Fibroblast of lung (primary cell): ENCODE measurements at regions not wholly inside any gene's neighbourhood (a gene's known extent, or its start where the extent isn't known, plus 50 kb on each side); places are given as distances from the start of the nearest gene placed in this dataset.

Experiments used
- DNase-seq, 2 donors: peaks; one replicate each; pipeline versions ENCODE4 v3.0.0 to v3.0.0-alpha.2; 2010; ENCODE audit warnings: low read depth in 2 of 2
- H2AFZ ChIP-seq: 2 replicates; pipeline ENCODE4 v1.5.1; 2012; ENCODE audit warnings: low read length, control low read depth, inconsistent platforms
- H3K27ac ChIP-seq: 2 replicates; pipeline ENCODE4 v1.5.1; 2011; ENCODE audit warnings: low read length, control low read depth; ENCODE audit not compliant: insufficient read depth
- H3K27me3 ChIP-seq: 2 replicates; pipeline ENCODE4 v1.5.1; 2011; ENCODE audit warnings: mild to moderate bottlenecking, low read length; ENCODE audit not compliant: control insufficient read depth, insufficient read depth
- H3K36me3 ChIP-seq: 2 replicates; pipeline ENCODE4 v1.5.1; 2011; ENCODE audit warnings: low read length; ENCODE audit not compliant: control insufficient read depth, insufficient read depth
- H3K4me1 ChIP-seq: 2 replicates; pipeline ENCODE4 v1.5.1; 2011; ENCODE audit warnings: low read length; ENCODE audit not compliant: control insufficient read depth, insufficient read depth; ENCODE audit errors: extremely low read depth
- H3K4me2 ChIP-seq: 2 replicates; pipeline ENCODE4 v1.5.1; 2011; ENCODE audit warnings: low read length, control low read depth; ENCODE audit not compliant: insufficient read depth; ENCODE audit errors: extremely low read depth
- H3K4me3 ChIP-seq, 4 experiments: fragments of 200-600 bp in 1 of 4; sonication (generic) in 1 of 4; replicated peaks in 1 of 4; 2 replicates each; pipeline ENCODE4 v1.5.1; 2011 to 2016; ENCODE audit warnings: low read length in 4 of 4, low read depth in 3 of 4, mild to moderate bottlenecking in 3 of 4, control low read depth in 2 of 4, inconsistent platforms in 1 of 4, mixed read lengths in 1 of 4; ENCODE audit not compliant: insufficient read depth in 1 of 4; ENCODE audit errors: control extremely low read depth in 1 of 4
- H3K79me2 ChIP-seq: 2 replicates; pipeline ENCODE4 v1.5.1; 2012; ENCODE audit warnings: mild to moderate bottlenecking, low read length, inconsistent platforms; ENCODE audit not compliant: control insufficient read depth, insufficient read depth
- H3K9ac ChIP-seq: 2 replicates; pipeline ENCODE4 v1.5.1; 2011; ENCODE audit warnings: mild to moderate bottlenecking, low read length, control low read depth; ENCODE audit not compliant: insufficient read depth
- H3K9me3 ChIP-seq: 2 replicates; pipeline ENCODE4 v1.5.1; 2012; ENCODE audit warnings: low read depth, low read length; ENCODE audit not compliant: control insufficient read depth, insufficient read depth
- H4K20me1 ChIP-seq: 2 replicates; pipeline ENCODE4 v1.5.1; 2011; ENCODE audit warnings: low read length; ENCODE audit not compliant: control insufficient read depth, insufficient read depth; ENCODE audit errors: extremely low read depth
- CTCF ChIP-seq, 2 donors: IDR thresholded peaks in 1 of 2; conservative IDR thresholded peaks in 1 of 2; 1 replicate in 1 of 2; 2 replicates in 1 of 2; pipeline ENCODE4 v1.5.1; 2011 to 2012; ENCODE audit warnings: low read length in 2 of 2, control low read depth in 1 of 2, inconsistent platforms in 1 of 2, low read depth in 1 of 2, mild to moderate bottlenecking in 1 of 2
- EZH2 ChIP-seq: IDR thresholded peaks from 2 replicates; pipeline ENCODE4 v1.5.1; 2012; ENCODE audit warnings: low read length, control low read depth, mild to moderate bottlenecking; ENCODE audit errors: missing control alignments

- H4K20me1 ChIP-seq, result no peaks in the 10 kb centered on the region
- no peaks in the 10 kb centered on the region for H3K27me3 ChIP-seq
- no peak overlapping the region for H3K4me3 ChIP-seq
- no peaks in the 10 kb centered on the region for H3K36me3 ChIP-seq
- H3K4me2 ChIP-seq, result no peak overlapping the region
- H3K27ac ChIP-seq, result no peak overlapping the region
- H3K9me3 ChIP-seq, result no peaks in the 10 kb centered on the region
- DNase-seq, result no peak
- TF ChIP-seq EZH2 (no peak), CTCF (conservative IDR thresholded peaks at IDR 0.05 in 1 of 2, IDR thresholded peaks at IDR 0.05 in 1 of 2; ENCODE audit: low read depth in 1 of 2, low read length in 2 of 2) (no peak)
- no peak overlapping the region for H3K9ac ChIP-seq
- no peaks in the 10 kb centered on the region for H3K4me1 ChIP-seq
- H3K79me2 ChIP-seq, result no peaks in the 10 kb centered on the region
- no peak overlapping the region for H2AFZ ChIP-seq
These were observed 1446.1 kb downstream of the SLITRK1 start for GRCh38 chr13:82436099-82436585.

- Histone ChIP-seq H3K9me3 (no peaks in the 10 kb centered on the region), H3K4me3 (no peak overlapping the region), H4K20me1 (no peaks in the 10 kb centered on the region), H3K27ac (no peak overlapping the region), H2AFZ (no peak overlapping the region), H3K79me2 (no peaks in the 10 kb centered on the region), H3K4me1 (no peaks in the 10 kb centered on the region), H3K27me3 (no peaks in the 10 kb centered on the region), H3K36me3 (no peaks in the 10 kb centered on the region), H3K9ac (no peak overlapping the region), H3K4me2 (no peak overlapping the region)
- no peak for DNase-seq
- TF ChIP-seq CTCF (conservative IDR thresholded peaks at IDR 0.05 in 1 of 2, IDR thresholded peaks at IDR 0.05 in 1 of 2; ENCODE audit: low read depth in 1 of 2, low read length in 2 of 2) (no peak), EZH2 (no peak)
These were observed 1449.3 kb downstream of the SLITRK1 start for GRCh38 chr13:82432949-82433348.

- Histone ChIP-seq H3K9ac (no peak overlapping the region), H3K4me1 (no peaks in the 10 kb centered on the region), H3K36me3 (no peaks in the 10 kb centered on the region), H3K79me2 (no peaks in the 10 kb centered on the region), H3K4me3 (no peak overlapping the region), H3K4me2 (no peak overlapping the region), H3K27ac (no peak overlapping the region), H3K9me3 (no peaks in the 10 kb centered on the region), H2AFZ (no peak overlapping the region), H3K27me3 (no peaks in the 10 kb centered on the region), H4K20me1 (no peaks in the 10 kb centered on the region)
- TF ChIP-seq EZH2, result no peak
- no peak for TF ChIP-seq CTCF (conservative IDR thresholded peaks at IDR 0.05 in 1 of 2, IDR thresholded peaks at IDR 0.05 in 1 of 2; ENCODE audit: low read depth in 1 of 2, low read length in 2 of 2)
- no peak for DNase-seq
These were observed 1469.5 kb downstream of the SLITRK1 start for GRCh38 chr13:82412749-82413148.
